Neuronal stem cell (in vitro differentiated cells): ENCODE measurements at regions not wholly inside any gene's neighbourhood (a gene's known extent, or its start where the extent isn't known, plus 50 kb on each side); places are given as distances from the start of the nearest gene placed in this dataset.
A peak's percentile ranks its signal among the peaks of the same experiment; 100 is the strongest.

ENCODE experiments used
- DNase-seq: peaks from one replicate; pipeline ENCODE4 v3.0.0-alpha.2; 2013; ENCODE audit warnings: low spot score
- H2AFZ ChIP-seq: one replicate; pipeline ENCODE4 v1.6.1; 2013; ENCODE audit warnings: mild to moderate bottlenecking, low read length, inconsistent platforms
- H2AK5ac ChIP-seq: 2 replicates; pipeline ENCODE4 v1.6.1; 2013; ENCODE audit warnings: low read depth, mild to moderate bottlenecking, inconsistent platforms, low read length, moderate library complexity, mixed read lengths
- H2BK120ac ChIP-seq: 2 replicates; pipeline ENCODE4 v1.6.1; 2013; ENCODE audit warnings: low read depth, mild to moderate bottlenecking, inconsistent platforms, low read length, moderate library complexity, mixed read lengths
- H2BK12ac ChIP-seq: one replicate; pipeline ENCODE4 v1.6.1; 2013; ENCODE audit warnings: low read length, inconsistent platforms
- H2BK15ac ChIP-seq: 2 replicates; pipeline ENCODE4 v1.6.1; 2013; ENCODE audit warnings: mild to moderate bottlenecking, low read length, inconsistent platforms, mixed read lengths
- H2BK5ac ChIP-seq: one replicate; pipeline ENCODE4 v1.6.1; 2013; ENCODE audit warnings: inconsistent platforms, mild to moderate bottlenecking, low read length, moderate library complexity
- H3K14ac ChIP-seq: one replicate; pipeline ENCODE4 v1.6.1; 2013; ENCODE audit warnings: low read length, inconsistent platforms
- H3K18ac ChIP-seq: 2 replicates; pipeline ENCODE4 v1.6.1; 2013; ENCODE audit warnings: low read length, inconsistent platforms
- H3K23ac ChIP-seq: 2 replicates; pipeline ENCODE4 v1.6.1; 2013; ENCODE audit warnings: low read depth, mild to moderate bottlenecking, mixed read lengths, low read length, inconsistent platforms; ENCODE audit not compliant: poor library complexity
- H3K27ac ChIP-seq: replicated peaks from 3 replicates; pipeline ENCODE4 v1.5.1; 2013; ENCODE audit warnings: low read length, inconsistent platforms
- H3K27me3 ChIP-seq, 3 experiments: 2 replicates each; pipeline ENCODE4 v1.6.1; 2013; ENCODE audit warnings: low read length in 3 of 3, mild to moderate bottlenecking in 2 of 3, inconsistent platforms in 1 of 3, low read depth in 1 of 3, mixed read lengths in 1 of 3, moderate library complexity in 1 of 3; ENCODE audit not compliant: control insufficient read depth in 3 of 3, insufficient read depth in 3 of 3
- H3K36me3 ChIP-seq, 2 donors: replicated peaks in 1 of 2; 2 replicates each; pipeline ENCODE4 v1.6.1; 2013; ENCODE audit warnings: low read length in 2 of 2; ENCODE audit not compliant: control insufficient read depth in 2 of 2, insufficient read depth in 2 of 2
- H3K4ac ChIP-seq: 2 replicates; pipeline ENCODE4 v1.6.1; 2013; ENCODE audit warnings: inconsistent platforms, mild to moderate bottlenecking, low read length, moderate library complexity
- H3K4me1 ChIP-seq, 2 donors: 1 replicate in 1 of 2; 2 replicates in 1 of 2; pipeline ENCODE4 v1.6.1; 2013; ENCODE audit warnings: low read length in 2 of 2, low read depth in 1 of 2; ENCODE audit not compliant: control insufficient read depth in 2 of 2, insufficient read depth in 1 of 2
- H3K4me2 ChIP-seq: one replicate; pipeline ENCODE4 v1.6.1; 2013; ENCODE audit warnings: mild to moderate bottlenecking, low read length, inconsistent platforms; ENCODE audit not compliant: insufficient read depth, poor library complexity, severe bottlenecking
- H3K4me3 ChIP-seq, 2 donors: 2 replicates each; pipeline ENCODE4 v1.5.1; 2013; ENCODE audit warnings: low read length in 2 of 2, mild to moderate bottlenecking in 2 of 2, inconsistent platforms in 1 of 2, moderate library complexity in 1 of 2
- H3K79me1 ChIP-seq: one replicate; pipeline ENCODE4 v1.6.1; 2013; ENCODE audit warnings: low read depth, mild to moderate bottlenecking, inconsistent platforms, low read length, moderate library complexity
- H3K9ac ChIP-seq: one replicate; pipeline ENCODE4 v1.6.1; 2013; ENCODE audit warnings: mild to moderate bottlenecking, low read depth, low read length, inconsistent platforms; ENCODE audit not compliant: poor library complexity
- H3K9me3 ChIP-seq, 2 donors: replicated peaks in 1 of 2; 2 replicates each; pipeline versions ENCODE3 to v1.6.1; 2013; ENCODE audit warnings: low read length in 2 of 2, mild to moderate bottlenecking in 2 of 2, inconsistent platforms in 1 of 2, low read depth in 1 of 2, mixed read lengths in 1 of 2, moderate library complexity in 1 of 2; ENCODE audit not compliant: control insufficient read depth in 2 of 2, insufficient read depth in 1 of 2
- H4K8ac ChIP-seq: one replicate; pipeline ENCODE4 v1.6.1; 2013; ENCODE audit warnings: low read depth, mild to moderate bottlenecking, inconsistent platforms, low read length, moderate library complexity
- H4K91ac ChIP-seq: one replicate; pipeline ENCODE4 v1.6.1; 2013; ENCODE audit warnings: low read length, low read depth, mild to moderate bottlenecking, inconsistent platforms; ENCODE audit not compliant: poor library complexity
- whole genome bisulfite sequencing, 2 donors: extraction: QIAGEN DNeasy Blood & Tissue Kit; methylation state at CpG; one replicate each; pipeline ENCODE4 v1.1.7; 2013; ENCODE audit warnings: missing lambda C conversion rate in 2 of 2, mixed read lengths in 1 of 2; ENCODE audit not compliant: insufficient read length in 2 of 2, insufficient replicate concordance in 1 of 2; ENCODE audit errors: extremely low coverage in 2 of 2; 5-methylcytosine and 5-hydroxymethylcytosine counted together

GRCh38 chr15:98330258-98330657, 318.1 kb upstream of the IGF1R start:
- Histone ChIP-seq H2BK15ac (no peak overlapping the region), H4K91ac (no peak overlapping the region), H2BK5ac (no peak overlapping the region), H3K27ac (no peak overlapping the region), H2BK120ac (no peak overlapping the region), H3K36me3 (no peaks in the 10 kb centered on the region), H2AFZ (no peak overlapping the region), H3K27me3 (peaks cover 0 to 30% (median 0%) of the 10 kb centered on the region in 3 experiments), H3K4me3 (no peak overlapping the region), H3K9ac (no peak overlapping the region), H2BK12ac (no peak overlapping the region), H3K4me1 (no peaks in the 10 kb centered on the region), H3K18ac (no peak overlapping the region), H3K14ac (no peak overlapping the region), H3K23ac (no peak overlapping the region), H2AK5ac (no peak overlapping the region), H3K4ac (no peak overlapping the region), H3K4me2 (no peak overlapping the region), H4K8ac (no peak overlapping the region), H3K79me1 (no peaks in the 10 kb centered on the region), H3K9me3 (no peaks in the 10 kb centered on the region)
- no peak for DNase-seq
- no CpG with 5 or more reads among the region's 8 CpGs for WGBS, 2 donors

GRCh38 chr15:98330692-98331435, 317.5 kb upstream of the IGF1R start:
- Histone ChIP-seq H2BK5ac (no peak overlapping the region), H3K14ac (no peak overlapping the region), H2AK5ac (peak overlapping the region; percentile 3), H3K23ac (no peak overlapping the region), H2BK120ac (peak overlapping the region; percentile 10), H3K9ac (no peak overlapping the region), H4K8ac (no peak overlapping the region), H3K4me2 (no peak overlapping the region), H3K27ac (no peak overlapping the region), H2AFZ (no peak overlapping the region), H2BK15ac (no peak overlapping the region), H3K36me3 (no peaks in the 10 kb centered on the region), H3K9me3 (no peaks in the 10 kb centered on the region), H3K4me1 (no peaks in the 10 kb centered on the region), H3K27me3 (peaks cover 0 to 30% (median 0%) of the 10 kb centered on the region in 3 experiments), H4K91ac (no peak overlapping the region), H2BK12ac (no peak overlapping the region), H3K79me1 (no peaks in the 10 kb centered on the region), H3K4me3 (no peak overlapping the region), H3K4ac (no peak overlapping the region), H3K18ac (no peak overlapping the region)
- no peak for DNase-seq
- no CpG with 5 or more reads among the region's 10 CpGs for WGBS, 2 donors

- H2BK12ac ChIP-seq: no peak overlapping the region
- no peak overlapping the region for H2AK5ac ChIP-seq
- H4K8ac ChIP-seq: no peak overlapping the region
- H3K4me1 ChIP-seq: no peaks in the 10 kb centered on the region
- H3K36me3 ChIP-seq: no peaks in the 10 kb centered on the region
- H3K27ac ChIP-seq: no peak overlapping the region
- no peak overlapping the region for H3K18ac ChIP-seq
- no peak overlapping the region for H4K91ac ChIP-seq
- WGBS, 2 donors: no CpG with 5 or more reads among the region's 4 CpGs
- no peak overlapping the region for H3K4me3 ChIP-seq
- H3K9me3 ChIP-seq: no peaks in the 10 kb centered on the region
- H3K79me1 ChIP-seq: no peaks in the 10 kb centered on the region
- H2BK120ac ChIP-seq: no peak overlapping the region
- no peak overlapping the region for H2BK5ac ChIP-seq
- H3K14ac ChIP-seq: no peak overlapping the region
- no peak overlapping the region for H2AFZ ChIP-seq
- no peak overlapping the region for H3K23ac ChIP-seq
- DNase-seq: no peak
- no peak overlapping the region for H3K4ac ChIP-seq
- H2BK15ac ChIP-seq: no peak overlapping the region
- peaks cover 0 to 30% (median 0%) of the 10 kb centered on the region in 3 experiments for H3K27me3 ChIP-seq
- no peak overlapping the region for H3K9ac ChIP-seq
- no peak overlapping the region for H3K4me2 ChIP-seq
Measured at GRCh38 chr15:98331676-98332075, 316.7 kb upstream of the IGF1R start.

GRCh38 chr15:98333251-98333650, 315.1 kb upstream of the IGF1R start:
- Histone ChIP-seq H3K4me1 (no peaks in the 10 kb centered on the region), H3K14ac (no peak overlapping the region), H2AFZ (no peak overlapping the region), H3K9me3 (no peaks in the 10 kb centered on the region), H3K4me3 (no peak overlapping the region), H4K91ac (no peak overlapping the region), H3K9ac (no peak overlapping the region), H3K36me3 (no peaks in the 10 kb centered on the region), H2BK5ac (no peak overlapping the region), H4K8ac (no peak overlapping the region), H3K18ac (no peak overlapping the region), H3K23ac (no peak overlapping the region), H2BK15ac (no peak overlapping the region), H3K27me3 (peaks cover 0 to 30% (median 0%) of the 10 kb centered on the region in 3 experiments), H2BK120ac (no peak overlapping the region), H3K79me1 (no peaks in the 10 kb centered on the region), H2BK12ac (no peak overlapping the region), H3K4ac (no peak overlapping the region), H3K27ac (no peak overlapping the region), H2AK5ac (no peak overlapping the region), H3K4me2 (no peak overlapping the region)
- no CpG with 5 or more reads among the region's 7 CpGs for WGBS, 2 donors
- DNase-seq: no peak
